H1 (cell line): ENCODE measurements at regions not wholly inside any gene's neighbourhood (a gene's known extent, or its start where the extent isn't known, plus 50 kb on each side); places are given as distances from the start of the nearest gene placed in this dataset.
A peak's percentile ranks its signal among the peaks of the same experiment; 100 is the strongest.

ENCODE experiments used
- CTCF ChIA-PET: fragments of 300-600 bp; sonication (Branson Sonifier 250); formaldehyde crosslinking; loops from one replicate; lab custom pipeline; 2021; ENCODE audit not compliant: partially characterized antibody; lab: Charles Lee
- POLR2A ChIA-PET: fragments of 300-600 bp; sonication (Branson Sonifier 250); formaldehyde crosslinking; loops from one replicate; lab custom pipeline; 2021; ENCODE audit warnings: inconsistent platforms; ENCODE audit not compliant: partially characterized antibody; lab: Charles Lee
- DNase-seq, 2 experiments: peaks; one replicate each; pipeline versions ENCODE4 v3.0.0 to v3.0.0-alpha.2; 2010 to 2022; ENCODE audit warnings: low spot score in 2 of 2, low read depth in 1 of 2, mixed read lengths in 1 of 2
- FAIRE-seq: peaks from 2 replicates; lab custom pipeline; 2011; peaks lifted over from hg19 to GRCh38; lab: Jason Lieb, UNC
- H2AFZ ChIP-seq: 2 replicates; pipeline ENCODE4 v1.8.1; 2012; ENCODE audit warnings: low read length, inconsistent platforms
- H2AK5ac ChIP-seq: 2 replicates; pipeline ENCODE4 v1.6.1; 2013; ENCODE audit warnings: low read depth, low read length
- H2BK120ac ChIP-seq: replicated peaks from 2 replicates; pipeline ENCODE3; 2013; ENCODE audit warnings: low read depth, low read length, inconsistent platforms
- H2BK12ac ChIP-seq: 2 replicates; pipeline ENCODE4 v1.6.1; 2013; ENCODE audit warnings: low read depth, low read length
- H2BK15ac ChIP-seq: 2 replicates; pipeline ENCODE4 v1.6.1; 2013; ENCODE audit warnings: low read length
- H2BK20ac ChIP-seq: 2 replicates; pipeline ENCODE4 v1.6.1; 2013; ENCODE audit warnings: low read length
- H2BK5ac ChIP-seq: 2 replicates; pipeline ENCODE4 v1.6.1; 2013; ENCODE audit warnings: low read depth, low read length
- H3K14ac ChIP-seq: 2 replicates; pipeline ENCODE4 v1.6.1; 2013; ENCODE audit warnings: inconsistent platforms; ENCODE audit not compliant: insufficient read length
- H3K18ac ChIP-seq: 2 replicates; pipeline ENCODE4 v1.6.1; 2013; ENCODE audit warnings: low read length; ENCODE audit errors: extremely low read depth
- H3K23ac ChIP-seq: 2 replicates; pipeline ENCODE4 v1.6.1; 2013; ENCODE audit warnings: inconsistent platforms; ENCODE audit not compliant: insufficient read length
- H3K23me2 ChIP-seq: 2 replicates; pipeline ENCODE4 v1.6.1; 2013; ENCODE audit warnings: low read depth, low read length
- H3K27ac ChIP-seq: 2 replicates; pipeline ENCODE4 v1.6.1; 2011; ENCODE audit warnings: low read depth, low read length, inconsistent platforms
- H3K27me3 ChIP-seq, 4 experiments: replicated peaks in 1 of 4; 1 replicate in 1 of 4; 2 replicates in 3 of 4; pipeline versions ENCODE4 v1.6.1 to v1.8.1; 2011 to 2013; ENCODE audit warnings: low read length in 3 of 4, mild to moderate bottlenecking in 3 of 4, inconsistent platforms in 2 of 4, mixed read lengths in 2 of 4, moderate library complexity in 1 of 4; ENCODE audit not compliant: control insufficient read depth in 3 of 4, insufficient read depth in 3 of 4; ENCODE audit errors: extremely low read depth in 1 of 4
- H3K36me3 ChIP-seq, 4 experiments: 2 replicates each; pipeline versions ENCODE4 v1.6.1 to v1.8.1; 2011 to 2013; ENCODE audit warnings: mild to moderate bottlenecking in 4 of 4, low read length in 3 of 4, moderate library complexity in 2 of 4, control low read depth in 1 of 4, inconsistent platforms in 1 of 4; ENCODE audit not compliant: insufficient read depth in 4 of 4, control insufficient read depth in 2 of 4
- H3K4ac ChIP-seq: replicated peaks from 2 replicates; pipeline ENCODE3; 2013; ENCODE audit warnings: low read length, low read depth, mixed read lengths, inconsistent platforms; ENCODE audit not compliant: insufficient read length
- H3K4me1 ChIP-seq, 4 experiments: replicated peaks in 1 of 4; 1 replicate in 1 of 4; 2 replicates in 3 of 4; pipeline versions ENCODE4 v1.6.1 to v1.8.1; 2011 to 2013; ENCODE audit warnings: low read length in 3 of 4, inconsistent platforms in 2 of 4, mixed read lengths in 1 of 4; ENCODE audit not compliant: insufficient read depth in 4 of 4, control insufficient read depth in 3 of 4
- H3K4me2 ChIP-seq, 2 experiments: 2 replicates each; pipeline versions ENCODE4 v1.6.1 to v1.8.1; 2011 to 2013; ENCODE audit warnings: low read depth in 2 of 2, low read length in 2 of 2, control low read depth in 1 of 2, inconsistent platforms in 1 of 2, mild to moderate bottlenecking in 1 of 2; ENCODE audit not compliant: insufficient read depth in 1 of 2
- H3K4me3 ChIP-seq, 4 experiments: fragments of 200-600, 300-600 bp in 1 of 4; sonication (generic), shearing (Covaris generic), sonication (Bioruptor Twin) in 1 of 4; 2 replicates each; pipeline versions ENCODE4 v1.5.1 to v1.8.1; 2011 to 2016; ENCODE audit warnings: low read length in 4 of 4, low read depth in 3 of 4, control low read depth in 2 of 4, inconsistent platforms in 2 of 4, mild to moderate bottlenecking in 2 of 4, mixed read lengths in 1 of 4, moderate library complexity in 1 of 4; ENCODE audit not compliant: insufficient read depth in 2 of 4; ENCODE audit errors: extremely low read depth in 1 of 4
- H3K56ac ChIP-seq: replicated peaks from 2 replicates; pipeline ENCODE3; 2013; ENCODE audit warnings: low read depth, mild to moderate bottlenecking, mixed read lengths, low read length, inconsistent platforms; ENCODE audit not compliant: insufficient read length
- H3K79me1 ChIP-seq: 2 replicates; pipeline ENCODE4 v1.6.1; 2013; ENCODE audit warnings: low read depth, low read length, control low read depth
- H3K79me2 ChIP-seq, 2 experiments: 2 replicates each; pipeline versions ENCODE4 v1.6.1 to v1.8.1; 2012 to 2013; ENCODE audit warnings: low read length in 2 of 2, mild to moderate bottlenecking in 2 of 2, inconsistent platforms in 1 of 2; ENCODE audit not compliant: insufficient read depth in 2 of 2, control insufficient read depth in 1 of 2
- H3K9ac ChIP-seq, 4 experiments: replicated peaks in 1 of 4; 1 replicate in 1 of 4; 2 replicates in 3 of 4; pipeline versions ENCODE4 v1.6.1 to v1.8.1; 2011 to 2013; ENCODE audit warnings: low read depth in 3 of 4, low read length in 3 of 4, control low read depth in 2 of 4, mild to moderate bottlenecking in 2 of 4, moderate library complexity in 2 of 4, inconsistent platforms in 1 of 4; ENCODE audit errors: extremely low read depth in 1 of 4
- H3K9me3 ChIP-seq, 2 experiments: 2 replicates each; pipeline versions ENCODE4 v1.6.1 to v1.8.1; 2012 to 2013; ENCODE audit warnings: mild to moderate bottlenecking in 2 of 2, moderate library complexity in 2 of 2, control low read depth in 1 of 2, inconsistent platforms in 1 of 2, low read depth in 1 of 2, low read length in 1 of 2, mixed read lengths in 1 of 2; ENCODE audit not compliant: insufficient read depth in 2 of 2
- H4K20me1 ChIP-seq, 2 experiments: replicated peaks in 1 of 2; 2 replicates each; pipeline versions ENCODE3 to v1.8.1; 2011 to 2013; ENCODE audit warnings: inconsistent platforms in 2 of 2, low read length in 2 of 2, mild to moderate bottlenecking in 1 of 2; ENCODE audit not compliant: insufficient read depth in 2 of 2, control insufficient read depth in 1 of 2
- H4K5ac ChIP-seq: 2 replicates; pipeline ENCODE4 v1.6.1; 2013; ENCODE audit warnings: low read length, low read depth, mixed read lengths, inconsistent platforms; ENCODE audit not compliant: insufficient read length
- H4K8ac ChIP-seq: 2 replicates; pipeline ENCODE4 v1.8.0; 2013; ENCODE audit warnings: mild to moderate bottlenecking, moderate library complexity, low read length, inconsistent platforms; ENCODE audit not compliant: insufficient read depth; ENCODE audit errors: extremely low read depth
- H4K91ac ChIP-seq: replicated peaks from 2 replicates; pipeline ENCODE3; 2013; ENCODE audit warnings: low read length, mixed read lengths, inconsistent platforms; ENCODE audit not compliant: insufficient read length
- ASH2L ChIP-seq: fragments of 200-600, 300-600 bp; sonication (generic); IDR thresholded peaks from one replicate; pipeline ENCODE4 v1.7.1; 2017; ENCODE audit warnings: low read length
- CHD2 ChIP-seq: IDR thresholded peaks from 2 replicates; pipeline ENCODE4 v1.6.1; 2012; ENCODE audit warnings: low read length, improper control_type of control experiment
- EP300 ChIP-seq, 2 experiments: IDR thresholded peaks; 1 replicate in 1 of 2; 2 replicates in 1 of 2; pipeline ENCODE4 v1.6.1; 2011 to 2012; ENCODE audit warnings: low read depth in 2 of 2, low read length in 2 of 2, mild to moderate bottlenecking in 2 of 2, borderline replicate concordance in 1 of 2, inconsistent platforms in 1 of 2, moderate library complexity in 1 of 2
- GTF2F1 ChIP-seq: IDR thresholded peaks from 2 replicates; pipeline ENCODE4 v1.6.1; 2012; ENCODE audit warnings: low read depth, low read length, improper control_type of control experiment, borderline replicate concordance
- KDM4A ChIP-seq: IDR thresholded peaks from one replicate; pipeline ENCODE4 v1.7.1; 2012; ENCODE audit warnings: low read depth, mild to moderate bottlenecking, moderate library complexity, low read length, inconsistent platforms; ENCODE audit not compliant: severe bottlenecking
- NANOG ChIP-seq: IDR thresholded peaks from 2 replicates; pipeline ENCODE4 v1.6.1; 2011; ENCODE audit warnings: low read length, low read depth, mild to moderate bottlenecking, inconsistent platforms; ENCODE audit not compliant: insufficient read depth, poor library complexity, severe bottlenecking
- NRF1 ChIP-seq: IDR thresholded peaks from 2 replicates; pipeline ENCODE4 v1.6.1; 2011; ENCODE audit warnings: mild to moderate bottlenecking, low read depth, low read length, improper control_type of control experiment
- POLR2AphosphoS5 ChIP-seq: IDR thresholded peaks from 2 replicates; pipeline ENCODE4 v1.6.1; 2011; ENCODE audit warnings: low read depth, low read length
- RAD21 ChIP-seq, 2 experiments: IDR thresholded peaks in 1 of 2; conservative IDR thresholded peaks in 1 of 2; 2 replicates each; pipeline ENCODE4 v1.6.1; 2011; ENCODE audit warnings: low read depth in 2 of 2, low read length in 2 of 2, improper control_type of control experiment in 1 of 2, inconsistent platforms in 1 of 2, mild to moderate bottlenecking in 1 of 2, moderate library complexity in 1 of 2
- RFX5 ChIP-seq: IDR thresholded peaks from 2 replicates; pipeline ENCODE4 v1.6.1; 2011; ENCODE audit warnings: low read depth, low read length, improper control_type of control experiment, borderline replicate concordance
- SIRT6 ChIP-seq: IDR thresholded peaks from one replicate; pipeline ENCODE4 v1.7.1; 2012; ENCODE audit warnings: low read length, inconsistent platforms
- SRF ChIP-seq: IDR thresholded peaks from 2 replicates; pipeline ENCODE4 v1.6.1; 2011; ENCODE audit warnings: mild to moderate bottlenecking, low read depth, low read length, moderate library complexity
- TBP ChIP-seq: IDR thresholded peaks from 2 replicates; pipeline ENCODE4 v1.6.1; 2011; ENCODE audit warnings: low read depth, low read length, improper control_type of control experiment
- USF2 ChIP-seq: IDR thresholded peaks from 2 replicates; pipeline ENCODE4 v1.6.1; 2011; ENCODE audit warnings: low read length, improper control_type of control experiment
- WGBS, 2 experiments: shearing (Covaris generic) in 1 of 2; methylation state at CpG; one replicate each; pipeline versions ENCODE4 v1.1.6 to v1.1.7; 2013 to 2015; ENCODE audit warnings: low lambda C conversion rate in 2 of 2, mixed read lengths in 2 of 2, inconsistent platforms in 1 of 2, low coverage in 1 of 2, missing lambda C conversion rate in 1 of 2; ENCODE audit not compliant: insufficient replicate concordance in 2 of 2, insufficient coverage in 1 of 2, insufficient read length in 1 of 2; ENCODE audit errors: extremely low coverage in 1 of 2, missing lambda C conversion rate in 1 of 2; 5-methylcytosine and 5-hydroxymethylcytosine counted together

GRCh38 chr2:128548461-128548891 lies 229.8 kb upstream of the HS6ST1 start:
- no peak overlapping the region for H3K9ac ChIP-seq
- WGBS, 2 experiments = 91% methylated on average over 9 of the region's 9 CpGs; no CpG with 5 or more reads in 1 of the 2 experiments
- no peak overlapping the region for H3K4ac ChIP-seq
- peaks cover 0 to 3% of the 10 kb centered on the region in 2 experiments for H4K20me1 ChIP-seq
- peaks cover 12% of the 10 kb centered on the region; the same call in 1 of the 2 replicates for H3K23me2 ChIP-seq
- H2BK12ac ChIP-seq = 0 out of 2 replicates have a peak overlapping the region, but pooled peaks have one; percentile 18
- H3K9me3 ChIP-seq = no peaks in the 10 kb centered on the region
- H3K4me1 ChIP-seq = peaks cover 0 to 16% (median 2%) of the 10 kb centered on the region in 4 experiments; a peak in 3 of 7 replicates
- no peak overlapping the region for H4K5ac ChIP-seq
- DNase-seq = no peak
- no peak overlapping the region for H3K4me2 ChIP-seq
- no peak overlapping the region for H2BK20ac ChIP-seq
- H3K79me1 ChIP-seq = no peaks in the 10 kb centered on the region
- H2AK5ac ChIP-seq = no peak overlapping the region
- no peak for FAIRE-seq
- no peak overlapping the region for H3K27ac ChIP-seq
- no peak overlapping the region for H2BK15ac ChIP-seq
- no peak overlapping the region for H2BK5ac ChIP-seq
- H4K91ac ChIP-seq = peak overlapping the region; percentile 35
- H3K14ac ChIP-seq = no peak overlapping the region
- H3K4me3 ChIP-seq = no peak overlapping the region
- H3K56ac ChIP-seq = no peak overlapping the region
- H3K79me2 ChIP-seq = no peaks in the 10 kb centered on the region
- H3K27me3 ChIP-seq = no peaks in the 10 kb centered on the region
- CTCF ChIA-PET = no interaction called here
- no peak overlapping the region for H2BK120ac ChIP-seq
- H3K36me3 ChIP-seq = no peaks in the 10 kb centered on the region
- H4K8ac ChIP-seq = peak overlapping the region; percentile 54; the same call in 1 of the 2 replicates
- no peak overlapping the region for H2AFZ ChIP-seq
- H3K23ac ChIP-seq = no peak overlapping the region
- no peak overlapping the region for H3K18ac ChIP-seq
- POLR2A ChIA-PET = no interaction called here
- TF ChIP-seq CHD2 (no peak), NRF1 (no peak), SRF (no peak), GTF2F1 (no peak), KDM4A (no peak), TBP (no peak), ASH2L (no peak), SIRT6 (no peak), NANOG (no peak), POLR2AphosphoS5 (no peak), RFX5 (no peak), EP300 (IDR thresholded peaks at IDR 0.05; ENCODE audit: borderline replicate concordance in 1 of 2, low read depth in 2 of 2, low read length in 2 of 2) (no peak), USF2 (no peak), RAD21 (IDR thresholded peaks at IDR 0.05 in 1 of 2, conservative IDR thresholded peaks at IDR 0.05 in 1 of 2; ENCODE audit: low read depth in 2 of 2, low read length in 2 of 2) (no peak)
